HCT116 (cell line): ENCODE measurements at regions not wholly inside any gene's neighbourhood (a gene's known extent, or its start where the extent isn't known, plus 50 kb on each side); places are given as distances from the start of the nearest gene placed in this dataset.

Experiments used
- ATAC-seq: fragments of 200-7000 bp; cut with Tn5 transposase; 2 replicates; pipeline ENCODE4 v1.9.1; 2020; ENCODE audit warnings: mild to moderate bottlenecking, moderate library complexity
- BruUV-seq: library from RNA; stranded (reverse); fragments of 400-500 nt; replicated peaks from 2 replicates; lab custom pipeline; 2021; lab: Mats Ljungman, UMichigan
- CTCF ChIA-PET: fragments of 300-600 bp; sonication (Branson Sonifier 250); formaldehyde crosslinking; loops from one replicate; lab custom pipeline; 2021; ENCODE audit warnings: antibody characterized with exemption; lab: Charles Lee
- POLR2A ChIA-PET: fragments of 300-600, 350-600 bp; sonication (Branson Sonifier 250); formaldehyde crosslinking; loops from one replicate; lab custom pipeline; 2021; ENCODE audit warnings: antibody characterized with exemption; lab: Charles Lee
- RAD21 ChIA-PET, 2 experiments: fragments of 300-600 bp; sonication (Branson Sonifier 250); formaldehyde crosslinking; loops; one replicate each; lab custom pipeline; 2023; ENCODE audit warnings: low total read pairs in 2 of 2; ENCODE audit not compliant: uncharacterized antibody in 2 of 2, unreplicated experiment in 2 of 2, low non-redundant PET in 1 of 2; lab: Charles Lee
- DNase-seq: peaks from one replicate; pipeline ENCODE4 v3.0.0-alpha.2; 2010; ENCODE audit warnings: low read depth, low spot score
- H2AFZ ChIP-seq: fragments of 200-600 bp; shearing (Covaris generic), sonication (generic); 2 replicates; pipeline ENCODE4 v1.6.1; 2017; ENCODE audit warnings: low read depth, mixed run types, mixed read lengths, antibody characterized with exemption, low read length; ENCODE audit not compliant: poor library complexity, severe bottlenecking
- H3K27ac ChIP-seq: 2 replicates; pipeline ENCODE4 v1.5.1; 2012; ENCODE audit warnings: low read depth, low read length
- H3K27me3 ChIP-seq: fragments of 200-600 bp; sonication (generic); 2 replicates; pipeline ENCODE4 v1.6.1; 2016; ENCODE audit warnings: mixed run types, low read length, mixed read lengths; ENCODE audit not compliant: insufficient read depth
- H3K36me3 ChIP-seq, 2 experiments: fragments of 200-500 bp in 1 of 2; fragments of 200-600 bp in 1 of 2; sonication (Bioruptor generic) in 1 of 2; sonication (generic) in 1 of 2; 2 replicates each; pipeline versions ENCODE4 v1.5.1 to v1.6.1; 2014 to 2016; ENCODE audit warnings: low read length in 2 of 2, inconsistent platforms in 1 of 2, mixed read lengths in 1 of 2, mixed run types in 1 of 2; ENCODE audit not compliant: insufficient read depth in 2 of 2, control insufficient read depth in 1 of 2
- H3K4me1 ChIP-seq, 2 experiments: fragments of 200-600 bp in 1 of 2; sonication (generic) in 1 of 2; 2 replicates each; pipeline versions ENCODE4 v1.5.1 to v1.6.1; 2012 to 2017; ENCODE audit warnings: low read length in 2 of 2, inconsistent platforms in 1 of 2, mild to moderate bottlenecking in 1 of 2, mixed read lengths in 1 of 2, mixed run types in 1 of 2, moderate library complexity in 1 of 2; ENCODE audit not compliant: insufficient read depth in 2 of 2, control insufficient read depth in 1 of 2
- H3K4me2 ChIP-seq: fragments of 200-600 bp; sonication (generic); 2 replicates; pipeline ENCODE4 v1.6.1; 2017; ENCODE audit warnings: mixed run types, low read length, mixed read lengths
- H3K4me3 ChIP-seq, 2 experiments: fragments of 200-600 bp in 1 of 2; sonication (generic) in 1 of 2; replicated peaks in 1 of 2; 2 replicates each; pipeline ENCODE4 v1.5.1; 2011 to 2016; ENCODE audit warnings: low read length in 2 of 2, control low read depth in 1 of 2, low read depth in 1 of 2, mild to moderate bottlenecking in 1 of 2, mixed read lengths in 1 of 2, mixed run types in 1 of 2
- H3K79me2 ChIP-seq: fragments of 200-600 bp; sonication (generic); 2 replicates; pipeline ENCODE4 v1.6.1; 2017; ENCODE audit warnings: mild to moderate bottlenecking, mixed run types, low read length, moderate library complexity, mixed read lengths; ENCODE audit not compliant: insufficient read depth
- H3K9ac ChIP-seq: fragments of 200-600 bp; sonication (generic); 2 replicates; pipeline ENCODE4 v1.6.1; 2016; ENCODE audit warnings: low read length, mixed read lengths
- H3K9me2 ChIP-seq: fragments of 200-600 bp; sonication (generic), shearing (Covaris generic); 2 replicates; pipeline ENCODE4 v1.6.1; 2017; ENCODE audit warnings: mixed run types, mild to moderate bottlenecking, moderate library complexity; ENCODE audit not compliant: insufficient read depth
- H3K9me3 ChIP-seq, 2 experiments: fragments of 200-500 bp in 1 of 2; fragments of 200-600 bp in 1 of 2; sonication (Bioruptor generic) in 1 of 2; sonication (generic) in 1 of 2; 2 replicates each; pipeline ENCODE4 v1.6.1; 2014 to 2017; ENCODE audit warnings: low read length in 2 of 2, mixed read lengths in 2 of 2, inconsistent platforms in 1 of 2, low read depth in 1 of 2, mild to moderate bottlenecking in 1 of 2, mixed run types in 1 of 2, moderate library complexity in 1 of 2; ENCODE audit not compliant: control insufficient read depth in 1 of 2, insufficient read depth in 1 of 2
- H4K20me1 ChIP-seq: fragments of 200-600 bp; sonication (generic), shearing (Covaris generic); 2 replicates; pipeline ENCODE4 v1.6.1; 2017; ENCODE audit warnings: mixed run types, mild to moderate bottlenecking, moderate library complexity; ENCODE audit not compliant: insufficient read depth
- CBX3 ChIP-seq: IDR thresholded peaks from 2 replicates; pipeline ENCODE4 v1.6.1; 2012; ENCODE audit warnings: low read depth
- FOSL1 ChIP-seq: IDR thresholded peaks from 2 replicates; pipeline ENCODE4 v1.6.1; 2012; ENCODE audit warnings: low read depth
- JUND ChIP-seq: IDR thresholded peaks from 2 replicates; pipeline ENCODE4 v1.6.1; 2012
- POLR2A ChIP-seq: IDR thresholded peaks from 2 replicates; pipeline ENCODE4 v1.7.0; 2011; ENCODE audit warnings: borderline replicate concordance; ENCODE audit not compliant: insufficient read depth, insufficient read length; ENCODE audit errors: extremely low read depth
- SIN3A ChIP-seq: IDR thresholded peaks from 2 replicates; pipeline ENCODE4 v1.6.1; 2012; ENCODE audit warnings: low read depth
- SP1 ChIP-seq: IDR thresholded peaks from 2 replicates; pipeline ENCODE4 v1.6.1; 2012; ENCODE audit warnings: low read depth
- SRF ChIP-seq: IDR thresholded peaks from 2 replicates; pipeline ENCODE4 v1.6.1; 2012; ENCODE audit warnings: low read depth
- YY1 ChIP-seq: IDR thresholded peaks from 2 replicates; pipeline ENCODE4 v1.6.1; 2011; ENCODE audit warnings: low read length, low read depth, moderate library complexity, mild to moderate bottlenecking; ENCODE audit not compliant: insufficient replicate concordance; ENCODE audit errors: extremely low read depth
- ZFX ChIP-seq: fragments of 450-650 bp; IDR thresholded peaks from 2 replicates; pipeline ENCODE4 v1.6.1; 2017
- ZNF274 ChIP-seq: fragments of 200-500 bp; sonication (Bioruptor generic); IDR thresholded peaks from 2 replicates; pipeline ENCODE4 v1.6.1; 2014; ENCODE audit warnings: mild to moderate bottlenecking, low read depth, low read length, inconsistent platforms
- intact Hi-C: fragments of 100-400 bp; cut with micrococcal nuclease; formaldehyde crosslinking; loops from 2 replicates; pipeline ENCODE4 v1.10.0; 2022
- TF ChIP-seq, protein P1 (sequence below): IDR thresholded peaks from 2 replicates; pipeline ENCODE4 v1.6.1; 2012
- TF ChIP-seq, protein P2 (sequence below): IDR thresholded peaks from 2 replicates; pipeline ENCODE4 v1.6.1; 2012; ENCODE audit warnings: low read depth

DNA sequence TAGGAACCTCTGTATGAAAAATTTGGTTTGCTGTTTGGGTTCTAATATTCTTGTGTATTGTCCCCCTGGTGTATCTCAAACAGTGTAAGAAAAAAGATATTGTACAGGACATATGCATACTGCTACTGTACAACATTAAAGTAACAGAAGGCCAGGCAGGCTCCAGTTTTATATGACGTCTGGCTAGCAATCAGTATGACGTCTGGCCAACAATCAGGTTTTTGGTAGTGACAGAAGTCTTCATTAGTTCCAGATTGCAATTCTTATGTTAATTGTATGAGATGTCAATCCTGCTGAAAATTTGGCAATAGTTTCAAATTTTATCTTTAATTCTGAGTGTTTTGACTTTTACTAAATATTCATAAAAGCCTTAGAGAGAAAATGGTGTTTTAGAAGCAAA lies 67.9 kb upstream of the KCND2 start:
- Histone ChIP-seq H4K20me1 (no peaks in the 10 kb centered on the region), H3K36me3 (no peaks in the 10 kb centered on the region), H3K4me3 (no peak overlapping the region), H3K9me3 (no peaks in the 10 kb centered on the region), H3K9ac (no peak overlapping the region), H3K9me2 (no peaks in the 10 kb centered on the region), H3K4me1 (no peaks in the 10 kb centered on the region), H3K4me2 (no peak overlapping the region), H3K27ac (no peak overlapping the region), H3K27me3 (no peaks in the 10 kb centered on the region), H2AFZ (no peak overlapping the region), H3K79me2 (no peaks in the 10 kb centered on the region)
- no peak for DNase-seq
- TF ChIP-seq, protein P1, sequence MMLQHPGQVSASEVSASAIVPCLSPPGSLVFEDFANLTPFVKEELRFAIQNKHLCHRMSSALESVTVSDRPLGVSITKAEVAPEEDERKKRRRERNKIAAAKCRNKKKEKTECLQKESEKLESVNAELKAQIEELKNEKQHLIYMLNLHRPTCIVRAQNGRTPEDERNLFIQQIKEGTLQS = no peak
- no TSS peak for BruUV-seq
- ATAC-seq = no peak
- ChIA-PET RAD21 (no interaction called here), CTCF (no interaction called here), POLR2A (no interaction called here)
- intact Hi-C loops = loop anchor here (5.0 kb wide), 1 partner anchor 52 kb away; no protein-coding TSS in a partner anchor

DNA sequence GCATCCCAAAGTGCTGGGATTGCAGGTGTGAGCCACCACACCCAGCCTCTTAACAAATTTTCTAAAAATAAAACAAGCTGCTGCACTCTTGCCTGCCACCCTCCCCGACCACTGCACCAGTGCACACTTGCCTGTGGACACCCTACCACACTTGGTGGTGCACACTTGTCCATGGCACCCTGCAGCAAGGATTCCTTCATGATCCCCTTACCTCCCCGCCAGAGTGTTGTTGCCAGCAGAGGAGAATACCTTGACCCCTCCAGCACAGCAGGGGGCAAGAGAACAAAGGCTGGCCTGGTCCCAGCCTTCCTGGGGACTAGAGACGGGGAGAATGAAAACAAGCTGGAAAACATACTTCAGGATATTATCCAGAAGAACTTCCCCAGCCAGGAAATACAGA lies 65.9 kb upstream of the KCND2 start:
- H3K27ac ChIP-seq = no peak overlapping the region
- H3K4me1 ChIP-seq = no peaks in the 10 kb centered on the region
- ATAC-seq = no peak
- intact Hi-C loops = loop anchor here (5.0 kb wide), 1 partner anchor 50 kb away; no protein-coding TSS in a partner anchor
- no peak for DNase-seq
- H3K27me3 ChIP-seq = no peaks in the 10 kb centered on the region
- CTCF ChIA-PET = no interaction called here
- no peak overlapping the region for H3K9ac ChIP-seq
- no peak for TF ChIP-seq SIN3A
- H4K20me1 ChIP-seq = no peaks in the 10 kb centered on the region
- no peaks in the 10 kb centered on the region for H3K79me2 ChIP-seq
- H3K9me3 ChIP-seq = no peaks in the 10 kb centered on the region
- no peak overlapping the region for H3K4me2 ChIP-seq
- no peak overlapping the region for H2AFZ ChIP-seq
- no TSS peak for BruUV-seq
- RAD21 ChIA-PET = no interaction called here
- H3K9me2 ChIP-seq = no peaks in the 10 kb centered on the region
- POLR2A ChIA-PET = interaction anchor here (0.6 kb wide), 1 partner anchor 274 kb away, joined by 3 read pairs; no protein-coding TSS in a partner anchor
- no peak overlapping the region for H3K4me3 ChIP-seq
- H3K36me3 ChIP-seq = no peaks in the 10 kb centered on the region

DNA sequence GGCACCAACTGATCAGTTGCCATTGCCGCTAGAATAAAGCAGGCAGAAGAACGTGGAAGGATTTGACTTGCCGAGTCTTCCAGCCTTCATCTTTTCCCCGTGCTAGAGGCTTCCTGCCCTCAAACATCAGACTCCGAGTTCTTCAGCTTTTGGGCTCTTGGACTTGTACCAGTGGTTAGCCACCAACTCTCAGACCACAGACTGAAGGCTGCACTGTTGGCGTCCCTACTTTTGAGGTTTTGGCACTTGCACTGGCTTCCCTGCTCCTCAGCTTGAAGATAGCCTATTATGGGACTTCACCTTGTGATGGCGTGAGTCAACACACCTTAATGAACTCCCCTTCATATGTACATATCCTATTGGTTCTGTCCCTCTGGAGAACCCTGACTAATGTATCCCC lies 57.3 kb upstream of the KCND2 start:
- DNase-seq = no peak
- no peaks in the 10 kb centered on the region for H3K79me2 ChIP-seq
- H3K9me2 ChIP-seq = no peaks in the 10 kb centered on the region
- H3K4me1 ChIP-seq = no peaks in the 10 kb centered on the region
- H3K36me3 ChIP-seq = no peaks in the 10 kb centered on the region
- BruUV-seq = no TSS peak
- no peak overlapping the region for H2AFZ ChIP-seq
- no peak overlapping the region for H3K4me3 ChIP-seq
- ChIA-PET CTCF (no interaction called here), RAD21 (no interaction called here), POLR2A (no interaction called here)
- H3K27me3 ChIP-seq = no peaks in the 10 kb centered on the region
- H3K9ac ChIP-seq = no peak overlapping the region
- no peak overlapping the region for H3K4me2 ChIP-seq
- intact Hi-C loops = no loop called here
- ATAC-seq = no peak
- H4K20me1 ChIP-seq = no peaks in the 10 kb centered on the region
- H3K9me3 ChIP-seq = no peaks in the 10 kb centered on the region
- no peak overlapping the region for H3K27ac ChIP-seq
- no peak for TF ChIP-seq POLR2A
- TF ChIP-seq JUND = no peak
- no peak for TF ChIP-seq SRF
- TF ChIP-seq ZNF274 = no peak
- no peak for TF ChIP-seq YY1
- TF ChIP-seq, protein P2, sequence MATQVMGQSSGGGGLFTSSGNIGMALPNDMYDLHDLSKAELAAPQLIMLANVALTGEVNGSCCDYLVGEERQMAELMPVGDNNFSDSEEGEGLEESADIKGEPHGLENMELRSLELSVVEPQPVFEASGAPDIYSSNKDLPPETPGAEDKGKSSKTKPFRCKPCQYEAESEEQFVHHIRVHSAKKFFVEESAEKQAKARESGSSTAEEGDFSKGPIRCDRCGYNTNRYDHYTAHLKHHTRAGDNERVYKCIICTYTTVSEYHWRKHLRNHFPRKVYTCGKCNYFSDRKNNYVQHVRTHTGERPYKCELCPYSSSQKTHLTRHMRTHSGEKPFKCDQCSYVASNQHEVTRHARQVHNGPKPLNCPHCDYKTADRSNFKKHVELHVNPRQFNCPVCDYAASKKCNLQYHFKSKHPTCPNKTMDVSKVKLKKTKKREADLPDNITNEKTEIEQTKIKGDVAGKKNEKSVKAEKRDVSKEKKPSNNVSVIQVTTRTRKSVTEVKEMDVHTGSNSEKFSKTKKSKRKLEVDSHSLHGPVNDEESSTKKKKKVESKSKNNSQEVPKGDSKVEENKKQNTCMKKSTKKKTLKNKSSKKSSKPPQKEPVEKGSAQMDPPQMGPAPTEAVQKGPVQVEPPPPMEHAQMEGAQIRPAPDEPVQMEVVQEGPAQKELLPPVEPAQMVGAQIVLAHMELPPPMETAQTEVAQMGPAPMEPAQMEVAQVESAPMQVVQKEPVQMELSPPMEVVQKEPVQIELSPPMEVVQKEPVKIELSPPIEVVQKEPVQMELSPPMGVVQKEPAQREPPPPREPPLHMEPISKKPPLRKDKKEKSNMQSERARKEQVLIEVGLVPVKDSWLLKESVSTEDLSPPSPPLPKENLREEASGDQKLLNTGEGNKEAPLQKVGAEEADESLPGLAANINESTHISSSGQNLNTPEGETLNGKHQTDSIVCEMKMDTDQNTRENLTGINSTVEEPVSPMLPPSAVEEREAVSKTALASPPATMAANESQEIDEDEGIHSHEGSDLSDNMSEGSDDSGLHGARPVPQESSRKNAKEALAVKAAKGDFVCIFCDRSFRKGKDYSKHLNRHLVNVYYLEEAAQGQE = no peak
- no peak for TF ChIP-seq FOSL1
- no peak for TF ChIP-seq ZFX
- TF ChIP-seq SIN3A = no peak
- TF ChIP-seq SP1 = no peak
- no peak for TF ChIP-seq CBX3
